C4-2B (cell line): ENCODE measurements at regions not wholly inside any gene's neighbourhood (a gene's known extent, or its start where the extent isn't known, plus 50 kb on each side); places are given as distances from the start of the nearest gene placed in this dataset.

Source experiments
- ZFX ChIP-seq: fragments of 450-650 bp; IDR thresholded peaks from 2 replicates; pipeline ENCODE4 v1.6.1; 2017
- TF ChIP-seq, protein P1 (sequence below): fragments of 450-650 bp; conservative IDR thresholded peaks from 2 replicates; pipeline ENCODE4 v1.5.1; 2017; ENCODE audit warnings: mild to moderate bottlenecking

DNA sequence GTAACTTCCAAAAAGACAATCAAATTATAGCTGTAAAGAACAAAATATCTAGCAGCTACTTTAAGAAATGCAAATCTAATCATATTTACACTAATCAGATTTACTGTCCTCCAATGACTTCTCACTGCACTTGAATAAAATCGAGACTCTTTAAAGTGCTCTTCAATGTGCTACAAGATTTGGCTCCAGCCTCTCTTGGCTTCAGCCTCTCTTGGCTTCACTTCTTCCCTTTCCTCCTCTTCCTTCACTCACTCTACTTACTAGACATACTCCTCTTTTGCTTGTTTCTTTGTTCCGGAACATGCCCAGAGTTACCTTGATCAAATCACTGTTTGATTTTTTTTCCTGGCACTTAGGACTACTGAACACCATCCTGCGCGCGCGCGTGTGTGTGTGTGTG, 495.4 kb downstream of the LMO7 start:
- TF ChIP-seq, protein P1, sequence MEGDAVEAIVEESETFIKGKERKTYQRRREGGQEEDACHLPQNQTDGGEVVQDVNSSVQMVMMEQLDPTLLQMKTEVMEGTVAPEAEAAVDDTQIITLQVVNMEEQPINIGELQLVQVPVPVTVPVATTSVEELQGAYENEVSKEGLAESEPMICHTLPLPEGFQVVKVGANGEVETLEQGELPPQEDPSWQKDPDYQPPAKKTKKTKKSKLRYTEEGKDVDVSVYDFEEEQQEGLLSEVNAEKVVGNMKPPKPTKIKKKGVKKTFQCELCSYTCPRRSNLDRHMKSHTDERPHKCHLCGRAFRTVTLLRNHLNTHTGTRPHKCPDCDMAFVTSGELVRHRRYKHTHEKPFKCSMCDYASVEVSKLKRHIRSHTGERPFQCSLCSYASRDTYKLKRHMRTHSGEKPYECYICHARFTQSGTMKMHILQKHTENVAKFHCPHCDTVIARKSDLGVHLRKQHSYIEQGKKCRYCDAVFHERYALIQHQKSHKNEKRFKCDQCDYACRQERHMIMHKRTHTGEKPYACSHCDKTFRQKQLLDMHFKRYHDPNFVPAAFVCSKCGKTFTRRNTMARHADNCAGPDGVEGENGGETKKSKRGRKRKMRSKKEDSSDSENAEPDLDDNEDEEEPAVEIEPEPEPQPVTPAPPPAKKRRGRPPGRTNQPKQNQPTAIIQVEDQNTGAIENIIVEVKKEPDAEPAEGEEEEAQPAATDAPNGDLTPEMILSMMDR: no peak
- TF ChIP-seq ZFX: no peak
